ENCODE measurements at regions not wholly inside any gene's neighbourhood (a gene's known extent, or its start where the extent isn't known, plus 50 kb on each side); places are given as distances from the start of the nearest gene placed in this dataset.

GRCh38 chr18:55982992-55983391 lies 395.0 kb upstream of the TCF4 start:
- TF ChIP-seq CTCF (IDR thresholded peaks at IDR 0.05; ENCODE audit: insufficient read depth, low read depth, low read length) (no peak), EZH2 (IDR thresholded peaks at IDR 0.05; ENCODE audit: insufficient read depth, low read length) (no peak)
